PFSK-1 (cell line): ENCODE measurements at regions not wholly inside any gene's neighbourhood (a gene's known extent, or its start where the extent isn't known, plus 50 kb on each side); places are given as distances from the start of the nearest gene placed in this dataset.

ENCODE experiments used
- POLR2AphosphoS5 ChIP-seq: IDR thresholded peaks from 2 replicates; pipeline ENCODE4 v1.6.1; 2012; ENCODE audit warnings: low read depth, mild to moderate bottlenecking, control low read depth, low read length, moderate library complexity
- REST ChIP-seq, 2 experiments: IDR thresholded peaks; 2 replicates each; pipeline versions ENCODE4 v1.6.1 to v1.8.0; 2011 to 2012; ENCODE audit warnings: low read depth in 2 of 2, low read length in 2 of 2, control low read depth in 1 of 2, inconsistent platforms in 1 of 2, mild to moderate bottlenecking in 1 of 2, moderate library complexity in 1 of 2; ENCODE audit not compliant: insufficient read depth in 1 of 2
- TAF1 ChIP-seq: IDR thresholded peaks from 2 replicates; pipeline ENCODE4 v1.6.1; 2012; ENCODE audit warnings: low read length, control low read depth, borderline replicate concordance; ENCODE audit not compliant: insufficient read depth

- TF ChIP-seq POLR2AphosphoS5 (no peak), TAF1 (no peak), REST (IDR thresholded peaks at IDR 0.05; ENCODE audit: insufficient read depth in 1 of 2, low read depth in 2 of 2, low read length in 2 of 2) (no peak)
Measured at GRCh38 chr5:63837437-63837836, 124.8 kb downstream of the HTR1A start.
